Lung (tissue), 11 donors: ENCODE measurements at regions not wholly inside any gene's neighbourhood (a gene's known extent, or its start where the extent isn't known, plus 50 kb on each side); places are given as distances from the start of the nearest gene placed in this dataset.

Experiments
- ATAC-seq: fragments of 200-7000 bp; cut with Tn5 transposase; one replicate; pipeline ENCODE4 v1.9.1; 2020; ENCODE audit warnings: moderate number of reproducible peaks; ENCODE audit not compliant: insufficient read depth, low FRiP score
- DNase-seq, 3 donors: peaks; one replicate each; pipeline ENCODE4 v3.0.0-alpha.2; 2013 to 2017
- H3K27ac ChIP-seq, 2 donors: one replicate each; pipeline ENCODE4 v1.5.1; 2013; ENCODE audit warnings: mild to moderate bottlenecking in 2 of 2, moderate library complexity in 2 of 2, control low read depth in 1 of 2, inconsistent platforms in 1 of 2, low read depth in 1 of 2, low read length in 1 of 2
- H3K27me3 ChIP-seq, 3 donors: one replicate each; pipeline ENCODE4 v1.5.1; 2013; ENCODE audit warnings: low read length in 2 of 3; ENCODE audit not compliant: control insufficient read depth in 3 of 3, insufficient read depth in 3 of 3
- H3K36me3 ChIP-seq, 4 donors: one replicate each; pipeline ENCODE4 v1.5.1; 2013; ENCODE audit warnings: low read length in 4 of 4, mild to moderate bottlenecking in 1 of 4, moderate library complexity in 1 of 4; ENCODE audit not compliant: control insufficient read depth in 4 of 4, insufficient read depth in 4 of 4
- H3K4me1 ChIP-seq, 5 donors: one replicate each; pipeline ENCODE4 v1.5.1; 2013; ENCODE audit warnings: low read length in 5 of 5, mild to moderate bottlenecking in 2 of 5, moderate library complexity in 1 of 5; ENCODE audit not compliant: control insufficient read depth in 5 of 5, insufficient read depth in 5 of 5
- H3K4me3 ChIP-seq: one replicate; pipeline ENCODE4 v1.5.1; 2013; ENCODE audit warnings: mild to moderate bottlenecking, control low read depth, moderate library complexity
- H3K9ac ChIP-seq, 2 donors: one replicate each; pipeline ENCODE4 v1.5.1; 2013; ENCODE audit warnings: low read length in 2 of 2, control low read depth in 1 of 2; ENCODE audit not compliant: insufficient read depth in 1 of 2
- H3K9me3 ChIP-seq, 4 donors: one replicate each; pipeline ENCODE4 v1.5.1; 2013; ENCODE audit warnings: low read length in 3 of 4, mild to moderate bottlenecking in 1 of 4, moderate library complexity in 1 of 4; ENCODE audit not compliant: control insufficient read depth in 4 of 4, insufficient read depth in 3 of 4
- CTCF ChIP-seq: IDR thresholded peaks from 2 replicates; pipeline ENCODE4 v1.5.1; 2012; ENCODE audit warnings: mild to moderate bottlenecking; ENCODE audit errors: control extremely low read depth, extremely low read depth
- WGBS, 2 donors: extraction: QIAGEN DNeasy Blood & Tissue Kit; methylation state at CpG; one replicate each; pipeline ENCODE4 v1.1.7; 2013; 5-methylcytosine and 5-hydroxymethylcytosine counted together
- donor health status: control.
- donor health status: control.
- donor health status: Bipolar disorder and iron deficiency.
- donor health status: healthy.
- donor health status: DM: yes; HTN: yes; CAD: no.

- Histone ChIP-seq H3K9me3 (no peaks in the 10 kb centered on the region), H3K27ac (no peak overlapping the region), H3K27me3 (no peaks in the 10 kb centered on the region), H3K4me1 (no peaks in the 10 kb centered on the region), H3K36me3 (no peaks in the 10 kb centered on the region), H3K9ac (no peak overlapping the region), H3K4me3 (no peak overlapping the region)
- no peak for ATAC-seq
- no peak for DNase-seq
- TF ChIP-seq CTCF: no peak
- 89 to 92% methylated on average over 3 of the region's 3 CpGs for WGBS, 2 donors
Measured at GRCh38 chr13:91119643-91120042, 227.8 kb upstream of the MIR17HG start.

GRCh38 chr13:91122766-91123165, 224.7 kb upstream of the MIR17HG start:
- no peak overlapping the region for H3K9ac ChIP-seq
- TF ChIP-seq CTCF: no peak
- no peaks in the 10 kb centered on the region for H3K36me3 ChIP-seq
- WGBS, 2 donors: 87 to 89% methylated on average over 1 of the region's 1 CpG
- H3K9me3 ChIP-seq: no peaks in the 10 kb centered on the region
- ATAC-seq (no peak), DNase-seq (no peak)
- H3K4me1 ChIP-seq: no peaks in the 10 kb centered on the region
- H3K4me3 ChIP-seq: no peak overlapping the region
- no peaks in the 10 kb centered on the region for H3K27me3 ChIP-seq
- H3K27ac ChIP-seq: no peak overlapping the region

GRCh38 chr13:91123456-91124127, 223.9 kb upstream of the MIR17HG start:
- ATAC-seq: no peak
- no peak for TF ChIP-seq CTCF
- DNase-seq: no peak
- no peak overlapping the region for H3K4me3 ChIP-seq
- no peaks in the 10 kb centered on the region for H3K27me3 ChIP-seq
- WGBS, 2 donors: 40 to 48% methylated on average over 5 of the region's 5 CpGs
- H3K4me1 ChIP-seq: no peaks in the 10 kb centered on the region
- no peak overlapping the region for H3K9ac ChIP-seq
- H3K9me3 ChIP-seq: no peaks in the 10 kb centered on the region
- H3K36me3 ChIP-seq: no peaks in the 10 kb centered on the region
- no peak overlapping the region for H3K27ac ChIP-seq

- 78 to 84% methylated on average over 4 of the region's 4 CpGs for WGBS, 2 donors
- DNase-seq: no peak
- no peak for ATAC-seq
- no peak for TF ChIP-seq CTCF
- Histone ChIP-seq H3K4me1 (no peaks in the 10 kb centered on the region), H3K4me3 (no peak overlapping the region), H3K9me3 (no peaks in the 10 kb centered on the region), H3K27ac (no peak overlapping the region), H3K27me3 (no peaks in the 10 kb centered on the region), H3K36me3 (no peaks in the 10 kb centered on the region), H3K9ac (no peak overlapping the region)
Measured at GRCh38 chr13:91126806-91127205, 220.7 kb upstream of the MIR17HG start.
